Mesenchymal stem cell (in vitro differentiated cells and primary cell): ENCODE measurements at regions not wholly inside any gene's neighbourhood (a gene's known extent, or its start where the extent isn't known, plus 50 kb on each side); places are given as distances from the start of the nearest gene placed in this dataset.

Experiments used
- DNase-seq: peaks from one replicate; pipeline ENCODE4 v3.0.0-alpha.2; 2013
- H2AFZ ChIP-seq: one replicate; pipeline ENCODE4 v1.6.1; 2013; ENCODE audit warnings: low read depth, mild to moderate bottlenecking, control low read depth, inconsistent platforms, low read length, moderate library complexity
- H2AK5ac ChIP-seq: 2 replicates; pipeline ENCODE4 v1.6.1; 2013; ENCODE audit warnings: low read length, moderate library complexity, mild to moderate bottlenecking, inconsistent platforms; ENCODE audit not compliant: severe bottlenecking
- H2BK120ac ChIP-seq: one replicate; pipeline ENCODE4 v1.6.1; 2013; ENCODE audit warnings: low read depth, mild to moderate bottlenecking, inconsistent platforms, low read length, moderate library complexity
- H2BK12ac ChIP-seq, 2 experiments: one replicate each; pipeline ENCODE4 v1.6.1; 2013; ENCODE audit warnings: inconsistent platforms in 2 of 2, low read length in 2 of 2, mild to moderate bottlenecking in 2 of 2, moderate library complexity in 2 of 2, control low read depth in 1 of 2
- H2BK15ac ChIP-seq: one replicate; pipeline ENCODE4 v1.6.1; 2013; ENCODE audit warnings: mild to moderate bottlenecking, low read depth, inconsistent platforms; ENCODE audit not compliant: poor library complexity, severe bottlenecking
- H2BK5ac ChIP-seq: 2 replicates; pipeline ENCODE4 v1.6.1; 2013; ENCODE audit warnings: low read depth, mild to moderate bottlenecking, low read length, control low read depth, inconsistent platforms; ENCODE audit not compliant: poor library complexity, severe bottlenecking
- H3K14ac ChIP-seq, 2 experiments: one replicate each; pipeline ENCODE4 v1.6.1; 2013; ENCODE audit warnings: inconsistent platforms in 2 of 2, low read length in 2 of 2, control low read depth in 1 of 2, mild to moderate bottlenecking in 1 of 2, moderate library complexity in 1 of 2
- H3K18ac ChIP-seq, 2 experiments: one replicate each; pipeline ENCODE4 v1.6.1; 2013; ENCODE audit warnings: inconsistent platforms in 2 of 2, low read length in 2 of 2, control low read depth in 1 of 2, low read depth in 1 of 2, mild to moderate bottlenecking in 1 of 2
- H3K23ac ChIP-seq, 2 experiments: one replicate each; pipeline ENCODE4 v1.6.1; 2013; ENCODE audit warnings: inconsistent platforms in 2 of 2, low read length in 2 of 2, mild to moderate bottlenecking in 2 of 2, moderate library complexity in 2 of 2, control low read depth in 1 of 2
- H3K27ac ChIP-seq: 2 replicates; pipeline ENCODE4 v1.5.1; 2013; ENCODE audit warnings: mild to moderate bottlenecking, moderate library complexity, low read length, control low read depth, inconsistent platforms; ENCODE audit not compliant: poor library complexity, severe bottlenecking
- H3K27me3 ChIP-seq, 2 experiments: 2 replicates each; pipeline versions ENCODE4 v1.6.1 to v1.7.0; 2013; ENCODE audit warnings: low read length in 2 of 2, mild to moderate bottlenecking in 2 of 2, moderate library complexity in 2 of 2, control low read depth in 1 of 2, inconsistent platforms in 1 of 2; ENCODE audit not compliant: control insufficient read depth in 1 of 2, insufficient read depth in 1 of 2
- H3K36me3 ChIP-seq, 2 experiments: 2 replicates each; pipeline versions ENCODE4 v1.6.1 to v1.7.0; 2013; ENCODE audit warnings: low read length in 2 of 2, control low read depth in 1 of 2, inconsistent platforms in 1 of 2, low read depth in 1 of 2, mild to moderate bottlenecking in 1 of 2; ENCODE audit not compliant: insufficient read depth in 2 of 2, control insufficient read depth in 1 of 2
- H3K4ac ChIP-seq, 2 experiments: one replicate each; pipeline ENCODE4 v1.6.1; 2013; ENCODE audit warnings: inconsistent platforms in 2 of 2, low read length in 2 of 2, mild to moderate bottlenecking in 2 of 2, moderate library complexity in 2 of 2, control low read depth in 1 of 2, low read depth in 1 of 2
- H3K4me1 ChIP-seq: 2 replicates; pipeline ENCODE4 v1.6.1; 2013; ENCODE audit warnings: low read depth, low read length, control low read depth; ENCODE audit not compliant: control insufficient read depth, insufficient read depth
- H3K4me2 ChIP-seq: 2 replicates; pipeline ENCODE4 v1.6.1; 2013; ENCODE audit warnings: low read length, mild to moderate bottlenecking, inconsistent platforms; ENCODE audit not compliant: poor library complexity, severe bottlenecking
- H3K4me3 ChIP-seq, 2 experiments: 2 replicates each; pipeline versions ENCODE4 v1.5.1 to v1.7.0; 2013; ENCODE audit warnings: low read length in 2 of 2, mild to moderate bottlenecking in 2 of 2, control low read depth in 1 of 2, low read depth in 1 of 2; ENCODE audit not compliant: insufficient read depth in 1 of 2
- H3K79me1 ChIP-seq: replicated peaks from 2 replicates; pipeline ENCODE4 v1.6.1; 2013; ENCODE audit warnings: mild to moderate bottlenecking, control low read depth, low read length, inconsistent platforms; ENCODE audit not compliant: poor library complexity, severe bottlenecking
- H3K9ac ChIP-seq: 2 replicates; pipeline ENCODE4 v1.7.0; 2013; ENCODE audit warnings: mild to moderate bottlenecking, low read length, moderate library complexity
- H3K9me3 ChIP-seq: 2 replicates; pipeline ENCODE4 v1.7.0; 2013; ENCODE audit warnings: mild to moderate bottlenecking, low read length; ENCODE audit not compliant: control insufficient read depth
- H4K8ac ChIP-seq: one replicate; pipeline ENCODE4 v1.6.1; 2013; ENCODE audit warnings: inconsistent platforms, mild to moderate bottlenecking, low read length, moderate library complexity
- H4K91ac ChIP-seq: one replicate; pipeline ENCODE4 v1.6.1; 2013; ENCODE audit warnings: mild to moderate bottlenecking, low read length, inconsistent platforms
- WGBS: methylation state at CpG from one replicate; pipeline ENCODE4 v1.1.7; 2013; ENCODE audit warnings: mixed read lengths; 5-methylcytosine and 5-hydroxymethylcytosine counted together

DNA sequence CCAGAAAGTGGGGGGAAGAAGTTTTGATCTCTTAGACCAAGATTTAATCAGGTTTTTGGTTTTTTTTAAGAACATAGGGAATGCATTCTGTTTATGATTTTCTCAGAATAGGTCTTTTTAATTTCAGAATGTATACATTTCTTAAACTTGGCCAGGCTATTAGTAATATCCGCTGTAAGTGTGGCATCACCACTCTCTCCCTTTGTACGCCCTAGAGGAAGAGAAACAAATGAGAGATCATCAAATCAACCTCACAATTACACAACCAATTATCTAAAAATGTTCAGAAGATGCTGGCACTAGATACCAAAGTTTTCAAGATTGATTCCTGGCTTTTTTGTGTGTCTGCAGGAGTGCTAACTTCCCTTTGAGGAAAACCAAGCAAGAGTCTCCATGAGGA lies 70.0 kb downstream of the KLF6 start:
- WGBS = 92% methylated on average over 2 of the region's 2 CpGs
- H4K91ac ChIP-seq = no peak overlapping the region
- H2BK120ac ChIP-seq = no peak overlapping the region
- no peak overlapping the region for H2BK5ac ChIP-seq
- no peaks in the 10 kb centered on the region for H3K4me1 ChIP-seq
- no peak overlapping the region for H3K14ac ChIP-seq
- no peak for DNase-seq
- H3K27ac ChIP-seq = no peak overlapping the region
- no peak overlapping the region for H3K4me3 ChIP-seq
- no peak overlapping the region for H4K8ac ChIP-seq
- H3K36me3 ChIP-seq = no peaks in the 10 kb centered on the region
- H3K79me1 ChIP-seq = no peaks in the 10 kb centered on the region
- H2BK15ac ChIP-seq = no peak overlapping the region
- H2AFZ ChIP-seq = no peak overlapping the region
- H2AK5ac ChIP-seq = no peak overlapping the region
- H3K4ac ChIP-seq = no peak overlapping the region
- H2BK12ac ChIP-seq = no peak overlapping the region
- no peak overlapping the region for H3K23ac ChIP-seq
- H3K27me3 ChIP-seq = peaks cover 0 to 8% of the 10 kb centered on the region in 2 experiments
- H3K18ac ChIP-seq = no peak overlapping the region
- no peak overlapping the region for H3K9ac ChIP-seq
- H3K9me3 ChIP-seq = peaks cover 11% of the 10 kb centered on the region
- H3K4me2 ChIP-seq = no peak overlapping the region

DNA sequence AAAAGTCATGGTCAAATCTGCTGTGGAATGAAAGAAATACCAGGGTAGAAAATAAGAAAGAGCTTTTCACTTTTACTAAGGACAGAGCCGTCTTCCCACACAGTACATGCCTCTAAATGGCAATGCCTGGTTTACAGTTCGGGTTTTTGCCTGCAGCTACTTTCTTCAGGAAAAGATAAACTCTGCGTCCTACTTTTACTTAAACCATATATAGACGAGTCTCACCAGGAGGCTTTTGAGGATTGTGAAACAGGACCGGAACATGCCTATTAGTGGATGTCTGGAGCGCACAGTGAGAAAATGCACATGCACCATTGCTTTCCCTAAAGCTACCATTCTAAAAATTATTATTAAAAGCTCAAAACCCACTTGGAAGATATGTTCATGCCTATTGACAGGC lies 70.5 kb downstream of the KLF6 start:
- 89% methylated on average over 6 of the region's 6 CpGs for WGBS
- H3K27me3 ChIP-seq = peaks cover 0 to 8% of the 10 kb centered on the region in 2 experiments
- H3K4me3 ChIP-seq = no peak overlapping the region
- H4K91ac ChIP-seq = no peak overlapping the region
- H3K23ac ChIP-seq = no peak overlapping the region
- H4K8ac ChIP-seq = no peak overlapping the region
- no peak overlapping the region for H3K4me2 ChIP-seq
- H2AK5ac ChIP-seq = no peak overlapping the region
- no peak overlapping the region for H2BK5ac ChIP-seq
- H3K4me1 ChIP-seq = no peaks in the 10 kb centered on the region
- H2BK120ac ChIP-seq = no peak overlapping the region
- no peaks in the 10 kb centered on the region for H3K36me3 ChIP-seq
- peaks cover 11% of the 10 kb centered on the region for H3K9me3 ChIP-seq
- H2BK12ac ChIP-seq = no peak overlapping the region
- H3K27ac ChIP-seq = no peak overlapping the region
- H2BK15ac ChIP-seq = no peak overlapping the region
- peak; percentile 62 for DNase-seq
- H2AFZ ChIP-seq = no peak overlapping the region
- H3K18ac ChIP-seq = no peak overlapping the region
- H3K9ac ChIP-seq = no peak overlapping the region
- H3K14ac ChIP-seq = no peak overlapping the region
- no peaks in the 10 kb centered on the region for H3K79me1 ChIP-seq
- H3K4ac ChIP-seq = no peak overlapping the region

- Histone ChIP-seq H3K79me1 (no peaks in the 10 kb centered on the region), H3K27me3 (peaks cover 0 to 8% of the 10 kb centered on the region in 2 experiments), H3K27ac (no peak overlapping the region), H2BK120ac (no peak overlapping the region), H3K9me3 (peaks cover 11% of the 10 kb centered on the region), H3K23ac (no peak overlapping the region), H2BK12ac (no peak overlapping the region), H2BK5ac (no peak overlapping the region), H2AFZ (no peak overlapping the region), H3K4me3 (no peak overlapping the region), H3K18ac (no peak overlapping the region), H3K4ac (no peak overlapping the region), H3K4me2 (no peak overlapping the region), H4K8ac (no peak overlapping the region), H3K14ac (no peak overlapping the region), H4K91ac (no peak overlapping the region), H3K9ac (no peak overlapping the region), H2BK15ac (no peak overlapping the region), H2AK5ac (no peak overlapping the region), H3K4me1 (no peaks in the 10 kb centered on the region), H3K36me3 (no peaks in the 10 kb centered on the region)
- DNase-seq = no peak
- no CpG with 5 or more reads among the region's 1 CpG for WGBS
Measured at GRCh38 chr10:3712707-3713106, 72.3 kb downstream of the KLF6 start.

GRCh38 chr10:3711918-3712317 lies 73.1 kb downstream of the KLF6 start:
- H3K79me1 ChIP-seq = no peaks in the 10 kb centered on the region
- no peak overlapping the region for H2AFZ ChIP-seq
- no peak overlapping the region for H3K9ac ChIP-seq
- no peaks in the 10 kb centered on the region for H3K36me3 ChIP-seq
- no peak overlapping the region for H3K23ac ChIP-seq
- H2BK5ac ChIP-seq = no peak overlapping the region
- H2AK5ac ChIP-seq = no peak overlapping the region
- no peak overlapping the region for H3K4me2 ChIP-seq
- peaks cover 11% of the 10 kb centered on the region for H3K9me3 ChIP-seq
- H3K4me3 ChIP-seq = no peak overlapping the region
- H3K27me3 ChIP-seq = peaks cover 0 to 7% of the 10 kb centered on the region in 2 experiments
- H3K18ac ChIP-seq = no peak overlapping the region
- H3K27ac ChIP-seq = no peak overlapping the region
- no peak overlapping the region for H4K91ac ChIP-seq
- no peak overlapping the region for H2BK15ac ChIP-seq
- H3K4me1 ChIP-seq = no peaks in the 10 kb centered on the region
- no peak overlapping the region for H3K4ac ChIP-seq
- H2BK12ac ChIP-seq = no peak overlapping the region
- H4K8ac ChIP-seq = no peak overlapping the region
- no peak for DNase-seq
- H3K14ac ChIP-seq = no peak overlapping the region
- no peak overlapping the region for H2BK120ac ChIP-seq
